HPDE6-E6E7 (cell line): ENCODE measurements at regions not wholly inside any gene's neighbourhood (a gene's known extent, or its start where the extent isn't known, plus 50 kb on each side); places are given as distances from the start of the nearest gene placed in this dataset.

ENCODE experiments used
- DNase-seq: peaks from one replicate; pipeline ENCODE4 v3.0.0; 2011; ENCODE audit warnings: missing footprints; ENCODE audit errors: extremely low spot score

DNA sequence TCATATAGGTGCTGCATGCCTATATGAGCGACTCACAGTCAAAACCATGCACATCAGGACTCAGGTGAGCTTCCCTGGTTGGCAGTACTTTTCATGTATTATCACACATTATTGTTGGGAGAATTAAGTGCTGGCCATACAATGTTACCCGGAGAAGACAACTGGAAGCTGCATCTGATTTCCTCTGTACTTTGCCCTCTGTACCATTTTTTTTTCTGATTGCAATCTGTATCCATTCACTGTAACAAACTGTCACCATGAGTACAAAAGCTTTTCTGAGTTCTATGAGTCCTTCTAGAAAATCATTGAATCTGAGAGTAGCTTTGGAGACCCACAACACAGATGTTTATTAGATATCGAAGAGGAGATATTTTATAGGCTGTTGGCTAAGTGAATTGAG, 651.0 kb downstream of the NR2F1-AS1 start:
- no peak for DNase-seq

GRCh38 chr5:92927291-92927778, 653.7 kb downstream of the NR2F1-AS1 start:
- no peak for DNase-seq

- no peak for DNase-seq
Measured at GRCh38 chr5:92923885-92924284, 657.1 kb downstream of the NR2F1-AS1 start.

- DNase-seq = no peak
Measured at GRCh38 chr5:92922231-92922967, 658.6 kb downstream of the NR2F1-AS1 start.

DNA sequence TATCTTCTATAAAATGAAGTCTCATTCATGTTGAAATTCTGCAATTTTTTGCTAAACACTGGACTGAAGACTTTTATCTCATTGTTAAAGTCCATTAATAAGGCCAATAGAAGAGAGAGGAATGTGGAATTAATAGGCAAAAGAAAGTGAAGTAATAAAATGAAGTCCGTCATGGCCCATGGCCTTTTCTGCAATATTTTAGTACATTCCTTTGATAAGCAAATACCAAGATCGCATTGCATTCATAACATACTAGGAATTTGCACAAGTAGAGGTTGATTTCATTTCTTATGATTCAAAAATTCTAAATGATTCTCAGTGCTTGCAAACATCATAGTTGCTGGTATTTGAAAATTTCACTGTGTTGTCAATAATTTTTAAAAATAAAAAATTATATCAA, 664.0 kb downstream of the NR2F1-AS1 start:
- DNase-seq = no peak

DNA sequence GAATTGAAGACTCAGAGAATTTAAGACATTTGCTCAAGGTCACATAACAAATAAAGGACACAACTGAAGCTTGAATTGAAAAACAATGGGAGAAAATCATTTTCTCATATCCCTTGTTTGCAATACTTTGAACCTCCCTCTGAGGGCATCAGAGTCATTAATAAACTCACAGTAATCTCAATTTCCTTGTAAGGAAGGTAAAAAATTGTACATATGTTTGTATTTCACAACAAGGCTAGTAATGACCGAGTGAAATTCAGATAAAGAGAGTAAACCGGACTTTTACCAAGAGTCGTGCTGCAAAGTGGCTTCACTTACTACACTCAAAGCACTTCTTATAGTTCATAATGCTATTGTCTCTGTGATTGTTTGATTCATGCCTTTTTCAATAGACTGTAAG, 665.0 kb downstream of the NR2F1-AS1 start:
- DNase-seq = no peak

GRCh38 chr5:92912283-92912682, 668.7 kb downstream of the NR2F1-AS1 start:
- no peak for DNase-seq

DNA sequence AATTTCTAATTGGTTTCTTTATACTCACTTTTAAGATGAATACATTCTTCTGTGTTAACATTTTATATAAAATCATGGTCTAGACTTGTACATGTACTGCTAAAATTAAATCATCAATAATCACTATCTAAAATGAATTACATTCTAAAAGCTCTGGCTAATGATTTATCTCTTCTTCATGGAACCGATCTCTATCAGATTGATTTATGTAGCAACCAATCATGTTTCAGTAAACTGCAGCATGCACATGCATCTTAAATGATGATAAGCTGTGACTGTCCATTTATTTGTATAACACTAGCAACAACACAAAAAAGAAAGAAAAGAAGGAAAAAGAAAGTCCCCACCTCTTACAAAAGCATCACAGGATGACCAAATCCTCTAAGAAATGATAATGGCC, 669.2 kb downstream of the NR2F1-AS1 start:
- no peak for DNase-seq

- DNase-seq = no peak
Measured at GRCh38 chr5:92911293-92911692, 669.7 kb downstream of the NR2F1-AS1 start.

GRCh38 chr5:92909602-92909962, 671.4 kb downstream of the NR2F1-AS1 start:
- no peak for DNase-seq

- DNase-seq = no peak
Measured at GRCh38 chr5:92908952-92909601, 671.9 kb downstream of the NR2F1-AS1 start.

GRCh38 chr5:92907938-92908606, 672.9 kb downstream of the NR2F1-AS1 start:
- no peak for DNase-seq

DNA sequence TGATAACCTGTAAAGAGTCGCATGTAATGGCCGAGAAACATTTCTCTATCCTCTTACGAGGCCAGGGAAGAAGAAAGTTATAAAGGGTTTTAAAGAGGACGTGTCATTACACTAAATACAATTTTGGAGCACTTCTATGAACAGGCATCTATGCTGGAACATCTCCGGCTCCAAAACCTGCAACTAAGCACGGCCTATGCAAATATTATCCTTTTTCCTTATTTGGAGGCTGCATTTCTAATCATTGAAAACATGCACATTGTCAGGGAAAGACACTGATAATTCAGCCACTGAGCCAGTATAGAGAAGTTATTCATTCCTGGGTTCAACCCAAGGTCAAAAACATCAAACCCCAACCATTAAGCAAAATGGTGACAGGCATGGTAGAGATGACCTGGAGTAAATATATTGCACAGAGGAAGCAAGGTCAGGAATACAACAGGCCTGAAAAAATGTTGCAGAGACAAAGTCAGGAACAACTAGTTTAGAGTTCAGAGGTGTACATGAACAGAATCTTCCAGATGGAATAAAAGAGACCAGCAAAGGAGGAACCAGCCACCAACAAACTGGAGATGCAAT, 674.1 kb downstream of the NR2F1-AS1 start:
- no peak for DNase-seq

DNA sequence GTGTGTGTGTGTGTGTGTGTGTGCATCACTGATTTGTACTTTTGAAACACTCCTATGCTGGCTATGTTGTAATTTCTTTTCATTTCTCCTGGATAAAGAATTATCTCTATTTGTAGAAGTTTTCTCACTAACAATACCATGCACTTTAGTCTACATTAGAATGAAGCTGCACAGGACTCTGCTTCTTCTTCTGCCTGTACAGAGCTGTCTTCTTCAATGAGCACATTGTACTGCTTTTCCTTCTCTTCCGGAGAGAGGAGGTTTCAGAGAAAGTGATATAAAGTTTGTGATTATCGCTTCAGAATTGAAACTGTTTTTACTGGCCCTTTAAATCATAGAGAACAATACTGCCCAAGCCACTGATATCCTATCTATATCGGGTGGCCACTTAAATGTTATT, 677.0 kb downstream of the NR2F1-AS1 start:
- no peak for DNase-seq

GRCh38 chr5:92899611-92900010, 681.4 kb downstream of the NR2F1-AS1 start:
- DNase-seq = no peak

- no peak for DNase-seq
Measured at GRCh38 chr5:92896722-92897121, 684.3 kb downstream of the NR2F1-AS1 start.

DNA sequence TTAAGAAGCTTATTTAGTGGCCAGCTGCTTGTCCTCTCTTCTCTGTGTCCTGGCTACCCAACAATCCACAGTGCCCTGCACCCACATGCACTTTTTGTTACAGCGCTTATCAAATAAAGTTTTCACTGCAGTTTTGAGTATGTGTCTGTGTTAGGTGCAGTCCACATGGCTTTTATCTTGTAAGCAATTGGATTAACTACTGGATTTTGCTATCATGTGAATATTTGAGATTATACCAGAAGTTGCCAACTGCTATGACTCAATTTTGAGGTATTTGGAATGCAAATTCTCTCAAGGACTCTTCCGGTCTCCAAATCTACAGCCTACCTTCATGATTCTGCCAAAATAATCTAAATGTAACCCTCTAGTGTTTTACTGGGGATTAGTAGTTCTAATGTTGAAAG, 690.2 kb downstream of the NR2F1-AS1 start:
- DNase-seq = no peak

GRCh38 chr5:92889140-92889539, 691.9 kb downstream of the NR2F1-AS1 start:
- no peak for DNase-seq

DNA sequence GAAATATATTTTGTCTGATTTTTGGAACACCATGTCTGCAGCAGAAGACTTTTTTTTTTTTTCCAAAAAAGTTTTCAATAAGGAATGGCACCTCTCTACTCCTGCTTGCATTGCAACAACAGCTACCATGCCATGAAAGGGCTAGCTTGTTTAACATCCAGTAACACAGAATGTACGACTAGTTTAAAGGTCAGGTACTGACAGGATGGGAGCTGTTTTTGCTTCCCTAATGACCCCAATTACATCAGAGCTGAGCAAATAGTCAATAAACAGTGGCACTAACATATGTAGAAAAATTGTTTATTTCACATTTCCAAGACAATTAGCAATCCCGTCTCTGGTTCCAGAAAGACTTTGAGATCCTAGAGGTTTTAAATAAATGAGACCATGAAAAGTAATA, 693.8 kb downstream of the NR2F1-AS1 start:
- DNase-seq = no peak

DNA sequence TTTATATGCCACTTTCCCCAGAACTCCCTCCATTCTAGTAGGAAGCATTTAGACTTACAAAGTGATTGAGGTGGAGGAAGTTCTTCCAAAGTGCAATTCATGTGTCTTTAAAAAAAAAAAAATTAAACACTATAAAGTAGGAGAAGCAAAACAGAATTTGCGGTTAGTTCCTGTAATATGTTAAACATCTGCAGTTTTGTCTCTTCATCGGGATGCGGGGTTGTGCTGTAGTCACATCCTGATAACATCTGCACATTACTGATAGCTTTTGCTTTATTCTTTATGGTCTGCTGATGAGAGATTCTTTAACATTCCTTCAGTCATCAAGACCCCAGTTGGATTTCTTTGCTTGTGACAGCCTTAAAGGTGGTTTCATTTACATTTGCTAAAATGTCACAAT, 694.3 kb downstream of the NR2F1-AS1 start:
- no peak for DNase-seq

DNA sequence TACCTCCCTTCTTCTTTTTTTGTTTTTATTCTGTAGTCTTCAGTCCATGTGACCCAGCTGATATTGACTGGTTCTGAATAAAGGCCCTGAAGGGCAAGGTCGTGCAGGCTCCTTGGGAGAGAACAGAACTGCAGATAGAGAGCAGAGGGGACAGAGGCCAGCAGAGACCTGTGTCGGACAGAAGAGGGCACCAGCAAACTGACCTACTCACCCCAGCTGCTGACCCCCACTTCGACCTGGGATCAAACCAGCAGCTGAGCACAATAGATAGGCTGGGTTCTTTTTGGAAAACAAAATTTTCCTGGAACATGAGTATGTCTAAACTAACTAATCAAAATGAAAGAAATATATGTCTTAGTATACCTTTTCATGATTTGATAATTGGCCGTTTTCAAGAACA, 695.1 kb downstream of the NR2F1-AS1 start:
- DNase-seq = no peak

DNA sequence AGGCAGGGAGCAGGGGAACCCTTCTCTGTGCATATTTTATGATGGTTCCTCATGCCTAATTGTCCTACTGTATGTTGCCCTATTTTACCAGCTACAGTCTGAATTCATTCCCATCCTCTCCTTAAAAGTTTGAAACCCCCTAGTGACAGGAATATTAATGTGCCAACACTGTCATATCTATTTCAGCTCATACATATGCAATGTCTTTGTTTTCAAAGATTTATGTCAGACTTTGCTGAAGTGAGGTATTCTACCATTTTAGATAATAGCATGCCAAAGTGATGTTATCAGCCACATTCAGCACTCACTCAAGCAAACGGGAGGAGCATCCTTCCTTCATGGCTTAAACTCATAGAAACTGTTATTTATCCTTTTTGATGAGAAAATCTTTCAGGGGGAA, 696.5 kb downstream of the NR2F1-AS1 start:
- no peak for DNase-seq
